ENCODE measurements at regions not wholly inside any gene's neighbourhood (a gene's known extent, or its start where the extent isn't known, plus 50 kb on each side); places are given as distances from the start of the nearest gene placed in this dataset.

- DNase-seq, result no peak
These were observed 261.2 kb downstream of the DLL1 start for GRCh38 chr6:170029416-170030283.

GRCh38 chr6:170028629-170029345 lies 262.1 kb downstream of the DLL1 start:
- no peak for DNase-seq

GRCh38 chr6:170027647-170028043 lies 263.2 kb downstream of the DLL1 start:
- peak; percentile 4 for DNase-seq

- peak; percentile 22 for DNase-seq
These were observed 263.9 kb downstream of the DLL1 start for GRCh38 chr6:170026751-170027646.

- DNase-seq, result no peak
These were observed 264.7 kb downstream of the DLL1 start for GRCh38 chr6:170025935-170026750.

GRCh38 chr6:170025341-170025911 lies 265.5 kb downstream of the DLL1 start:
- no peak for DNase-seq

- DNase-seq, result peak; percentile 13
These were observed 265.9 kb downstream of the DLL1 start for GRCh38 chr6:170024940-170025339.

GRCh38 chr6:170023620-170024521 lies 267.0 kb downstream of the DLL1 start:
- no peak for DNase-seq

GRCh38 chr6:170022827-170023619 lies 267.9 kb downstream of the DLL1 start:
- DNase-seq, result no peak

GRCh38 chr6:170022291-170022722 lies 268.6 kb downstream of the DLL1 start:
- DNase-seq, result no peak

- DNase-seq, result no peak
These were observed 269.3 kb downstream of the DLL1 start for GRCh38 chr6:170021579-170021978.

- DNase-seq, result peak; percentile 3
These were observed 268.6 kb downstream of the ERMARD start for GRCh38 chr6:170019818-170020583.

GRCh38 chr6:170018936-170019817 lies 267.8 kb downstream of the ERMARD start:
- DNase-seq, result peak; percentile 17

GRCh38 chr6:170018422-170018935 lies 267.1 kb downstream of the ERMARD start:
- no peak for DNase-seq

- DNase-seq, result peak; percentile 18
These were observed 266.3 kb downstream of the ERMARD start for GRCh38 chr6:170017603-170018320.

GRCh38 chr6:170013815-170014214 lies 262.4 kb downstream of the ERMARD start:
- DNase-seq, result no peak

- no peak for DNase-seq
These were observed 260.6 kb downstream of the ERMARD start for GRCh38 chr6:170012037-170012330.
